H1 (cell line): ENCODE measurements at regions not wholly inside any gene's neighbourhood (a gene's known extent, or its start where the extent isn't known, plus 50 kb on each side); places are given as distances from the start of the nearest gene placed in this dataset.

Experiments
- CTCF ChIA-PET: fragments of 300-600 bp; sonication (Branson Sonifier 250); formaldehyde crosslinking; loops from one replicate; lab custom pipeline; 2021; ENCODE audit not compliant: partially characterized antibody; lab: Charles Lee
- POLR2A ChIA-PET: fragments of 300-600 bp; sonication (Branson Sonifier 250); formaldehyde crosslinking; loops from one replicate; lab custom pipeline; 2021; ENCODE audit warnings: inconsistent platforms; ENCODE audit not compliant: partially characterized antibody; lab: Charles Lee
- DNase-seq, 2 experiments: peaks; one replicate each; pipeline versions ENCODE4 v3.0.0 to v3.0.0-alpha.2; 2010 to 2022; ENCODE audit warnings: low spot score in 2 of 2, low read depth in 1 of 2, mixed read lengths in 1 of 2
- FAIRE-seq: peaks from 2 replicates; lab custom pipeline; 2011; peaks lifted over from hg19 to GRCh38; lab: Jason Lieb, UNC
- H2AFZ ChIP-seq: 2 replicates; pipeline ENCODE4 v1.8.1; 2012; ENCODE audit warnings: low read length, inconsistent platforms
- H2AK5ac ChIP-seq: 2 replicates; pipeline ENCODE4 v1.6.1; 2013; ENCODE audit warnings: low read depth, low read length
- H2BK120ac ChIP-seq: replicated peaks from 2 replicates; pipeline ENCODE3; 2013; ENCODE audit warnings: low read depth, low read length, inconsistent platforms
- H2BK12ac ChIP-seq: 2 replicates; pipeline ENCODE4 v1.6.1; 2013; ENCODE audit warnings: low read depth, low read length
- H2BK15ac ChIP-seq: 2 replicates; pipeline ENCODE4 v1.6.1; 2013; ENCODE audit warnings: low read length
- H2BK20ac ChIP-seq: 2 replicates; pipeline ENCODE4 v1.6.1; 2013; ENCODE audit warnings: low read length
- H2BK5ac ChIP-seq: 2 replicates; pipeline ENCODE4 v1.6.1; 2013; ENCODE audit warnings: low read depth, low read length
- H3K14ac ChIP-seq: 2 replicates; pipeline ENCODE4 v1.6.1; 2013; ENCODE audit warnings: inconsistent platforms; ENCODE audit not compliant: insufficient read length
- H3K18ac ChIP-seq: 2 replicates; pipeline ENCODE4 v1.6.1; 2013; ENCODE audit warnings: low read length; ENCODE audit errors: extremely low read depth
- H3K23ac ChIP-seq: 2 replicates; pipeline ENCODE4 v1.6.1; 2013; ENCODE audit warnings: inconsistent platforms; ENCODE audit not compliant: insufficient read length
- H3K23me2 ChIP-seq: 2 replicates; pipeline ENCODE4 v1.6.1; 2013; ENCODE audit warnings: low read depth, low read length
- H3K27ac ChIP-seq: 2 replicates; pipeline ENCODE4 v1.6.1; 2011; ENCODE audit warnings: low read depth, low read length, inconsistent platforms
- H3K27me3 ChIP-seq, 4 experiments: replicated peaks in 1 of 4; 1 replicate in 1 of 4; 2 replicates in 3 of 4; pipeline versions ENCODE4 v1.6.1 to v1.8.1; 2011 to 2013; ENCODE audit warnings: low read length in 3 of 4, mild to moderate bottlenecking in 3 of 4, inconsistent platforms in 2 of 4, mixed read lengths in 2 of 4, moderate library complexity in 1 of 4; ENCODE audit not compliant: control insufficient read depth in 3 of 4, insufficient read depth in 3 of 4; ENCODE audit errors: extremely low read depth in 1 of 4
- H3K36me3 ChIP-seq, 4 experiments: 2 replicates each; pipeline versions ENCODE4 v1.6.1 to v1.8.1; 2011 to 2013; ENCODE audit warnings: mild to moderate bottlenecking in 4 of 4, low read length in 3 of 4, moderate library complexity in 2 of 4, control low read depth in 1 of 4, inconsistent platforms in 1 of 4; ENCODE audit not compliant: insufficient read depth in 4 of 4, control insufficient read depth in 2 of 4
- H3K4ac ChIP-seq: replicated peaks from 2 replicates; pipeline ENCODE3; 2013; ENCODE audit warnings: low read length, low read depth, mixed read lengths, inconsistent platforms; ENCODE audit not compliant: insufficient read length
- H3K4me1 ChIP-seq, 4 experiments: replicated peaks in 1 of 4; 1 replicate in 1 of 4; 2 replicates in 3 of 4; pipeline versions ENCODE4 v1.6.1 to v1.8.1; 2011 to 2013; ENCODE audit warnings: low read length in 3 of 4, inconsistent platforms in 2 of 4, mixed read lengths in 1 of 4; ENCODE audit not compliant: insufficient read depth in 4 of 4, control insufficient read depth in 3 of 4
- H3K4me2 ChIP-seq, 2 experiments: 2 replicates each; pipeline versions ENCODE4 v1.6.1 to v1.8.1; 2011 to 2013; ENCODE audit warnings: low read depth in 2 of 2, low read length in 2 of 2, control low read depth in 1 of 2, inconsistent platforms in 1 of 2, mild to moderate bottlenecking in 1 of 2; ENCODE audit not compliant: insufficient read depth in 1 of 2
- H3K4me3 ChIP-seq, 4 experiments: fragments of 200-600, 300-600 bp in 1 of 4; sonication (generic), shearing (Covaris generic), sonication (Bioruptor Twin) in 1 of 4; 2 replicates each; pipeline versions ENCODE4 v1.5.1 to v1.8.1; 2011 to 2016; ENCODE audit warnings: low read length in 4 of 4, low read depth in 3 of 4, control low read depth in 2 of 4, inconsistent platforms in 2 of 4, mild to moderate bottlenecking in 2 of 4, mixed read lengths in 1 of 4, moderate library complexity in 1 of 4; ENCODE audit not compliant: insufficient read depth in 2 of 4; ENCODE audit errors: extremely low read depth in 1 of 4
- H3K56ac ChIP-seq: replicated peaks from 2 replicates; pipeline ENCODE3; 2013; ENCODE audit warnings: low read depth, mild to moderate bottlenecking, mixed read lengths, low read length, inconsistent platforms; ENCODE audit not compliant: insufficient read length
- H3K79me1 ChIP-seq: 2 replicates; pipeline ENCODE4 v1.6.1; 2013; ENCODE audit warnings: low read depth, low read length, control low read depth
- H3K79me2 ChIP-seq, 2 experiments: 2 replicates each; pipeline versions ENCODE4 v1.6.1 to v1.8.1; 2012 to 2013; ENCODE audit warnings: low read length in 2 of 2, mild to moderate bottlenecking in 2 of 2, inconsistent platforms in 1 of 2; ENCODE audit not compliant: insufficient read depth in 2 of 2, control insufficient read depth in 1 of 2
- H3K9ac ChIP-seq, 4 experiments: replicated peaks in 1 of 4; 1 replicate in 1 of 4; 2 replicates in 3 of 4; pipeline versions ENCODE4 v1.6.1 to v1.8.1; 2011 to 2013; ENCODE audit warnings: low read depth in 3 of 4, low read length in 3 of 4, control low read depth in 2 of 4, mild to moderate bottlenecking in 2 of 4, moderate library complexity in 2 of 4, inconsistent platforms in 1 of 4; ENCODE audit errors: extremely low read depth in 1 of 4
- H3K9me3 ChIP-seq, 2 experiments: 2 replicates each; pipeline versions ENCODE4 v1.6.1 to v1.8.1; 2012 to 2013; ENCODE audit warnings: mild to moderate bottlenecking in 2 of 2, moderate library complexity in 2 of 2, control low read depth in 1 of 2, inconsistent platforms in 1 of 2, low read depth in 1 of 2, low read length in 1 of 2, mixed read lengths in 1 of 2; ENCODE audit not compliant: insufficient read depth in 2 of 2
- H4K20me1 ChIP-seq, 2 experiments: replicated peaks in 1 of 2; 2 replicates each; pipeline versions ENCODE3 to v1.8.1; 2011 to 2013; ENCODE audit warnings: inconsistent platforms in 2 of 2, low read length in 2 of 2, mild to moderate bottlenecking in 1 of 2; ENCODE audit not compliant: insufficient read depth in 2 of 2, control insufficient read depth in 1 of 2
- H4K5ac ChIP-seq: 2 replicates; pipeline ENCODE4 v1.6.1; 2013; ENCODE audit warnings: low read length, low read depth, mixed read lengths, inconsistent platforms; ENCODE audit not compliant: insufficient read length
- H4K8ac ChIP-seq: 2 replicates; pipeline ENCODE4 v1.8.0; 2013; ENCODE audit warnings: mild to moderate bottlenecking, moderate library complexity, low read length, inconsistent platforms; ENCODE audit not compliant: insufficient read depth; ENCODE audit errors: extremely low read depth
- H4K91ac ChIP-seq: replicated peaks from 2 replicates; pipeline ENCODE3; 2013; ENCODE audit warnings: low read length, mixed read lengths, inconsistent platforms; ENCODE audit not compliant: insufficient read length
- SP4 ChIP-seq: IDR thresholded peaks from 2 replicates; pipeline ENCODE4 v1.6.1; 2012; ENCODE audit warnings: low read length, inconsistent platforms
- WGBS, 2 experiments: shearing (Covaris generic) in 1 of 2; methylation state at CpG; one replicate each; pipeline versions ENCODE4 v1.1.6 to v1.1.7; 2013 to 2015; ENCODE audit warnings: low lambda C conversion rate in 2 of 2, mixed read lengths in 2 of 2, inconsistent platforms in 1 of 2, low coverage in 1 of 2, missing lambda C conversion rate in 1 of 2; ENCODE audit not compliant: insufficient replicate concordance in 2 of 2, insufficient coverage in 1 of 2, insufficient read length in 1 of 2; ENCODE audit errors: extremely low coverage in 1 of 2, missing lambda C conversion rate in 1 of 2; 5-methylcytosine and 5-hydroxymethylcytosine counted together

GRCh38 chr6:15114061-15114460 is 131.8 kb upstream of the JARID2 start:
- no peak for DNase-seq
- Histone ChIP-seq H4K8ac (no peak overlapping the region), H3K23ac (no peak overlapping the region), H3K4me3 (no peak overlapping the region), H3K27me3 (no peaks in the 10 kb centered on the region), H2BK15ac (no peak overlapping the region), H3K56ac (no peak overlapping the region), H2AFZ (no peak overlapping the region), H3K79me1 (no peaks in the 10 kb centered on the region), H4K5ac (no peak overlapping the region), H4K91ac (no peak overlapping the region), H2BK20ac (no peak overlapping the region), H3K27ac (no peak overlapping the region), H3K36me3 (no peaks in the 10 kb centered on the region), H3K9me3 (no peaks in the 10 kb centered on the region), H3K14ac (no peak overlapping the region), H4K20me1 (no peaks in the 10 kb centered on the region), H2BK12ac (no peak overlapping the region), H3K4me2 (no peak overlapping the region), H3K23me2 (no peaks in the 10 kb centered on the region), H2AK5ac (no peak overlapping the region), H2BK5ac (no peak overlapping the region), H3K18ac (peak overlapping the region; percentile 10; the same call in 1 of the 2 replicates), H3K9ac (no peak overlapping the region), H3K4me1 (no peaks in the 10 kb centered on the region), H3K4ac (no peak overlapping the region), H3K79me2 (no peaks in the 10 kb centered on the region), H2BK120ac (no peak overlapping the region)
- ChIA-PET POLR2A (no interaction called here), CTCF (interaction anchor here (0.6 to 1.4 kb wide), 5 partner anchors 10 to 285 kb away, joined by 3 to 4 read pairs (median 3); no protein-coding TSS in a partner anchor)
- no peak for FAIRE-seq
- 88% methylated on average over 4 of the region's 4 CpGs; no CpG with 5 or more reads in 1 of the 2 experiments for whole genome bisulfite sequencing, 2 experiments
- no peak for TF ChIP-seq SP4
